ENCODE measurements at regions not wholly inside any gene's neighbourhood (a gene's known extent, or its start where the extent isn't known, plus 50 kb on each side); places are given as distances from the start of the nearest gene placed in this dataset.

DNA sequence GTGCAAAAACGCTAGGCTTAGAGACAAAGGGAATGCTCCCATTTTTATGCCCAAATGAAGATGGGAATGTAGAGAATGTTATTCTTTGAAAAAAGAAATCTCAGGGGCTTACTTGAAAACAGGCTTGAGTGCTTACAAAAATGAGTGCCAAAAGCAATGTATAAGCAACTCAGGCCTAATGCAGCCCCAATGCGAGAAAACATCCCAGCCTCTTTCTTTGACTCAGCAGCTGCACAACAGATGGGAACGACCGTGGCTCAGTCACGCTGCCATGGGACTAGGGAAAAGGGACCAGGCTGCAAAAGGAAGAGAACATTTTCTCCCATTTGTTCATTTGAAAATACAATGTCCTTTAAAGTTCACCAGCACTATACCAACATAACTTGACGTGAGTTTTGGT is 246.4 kb upstream of the LRIG1 start:
- no peak for DNase-seq (ENCODE audit: low read depth in 2 of 2)

- no peak for DNase-seq (ENCODE audit: low read depth in 2 of 2)
Observed at GRCh38 chr3:66747696-66748095, 246.9 kb upstream of the LRIG1 start.

DNA sequence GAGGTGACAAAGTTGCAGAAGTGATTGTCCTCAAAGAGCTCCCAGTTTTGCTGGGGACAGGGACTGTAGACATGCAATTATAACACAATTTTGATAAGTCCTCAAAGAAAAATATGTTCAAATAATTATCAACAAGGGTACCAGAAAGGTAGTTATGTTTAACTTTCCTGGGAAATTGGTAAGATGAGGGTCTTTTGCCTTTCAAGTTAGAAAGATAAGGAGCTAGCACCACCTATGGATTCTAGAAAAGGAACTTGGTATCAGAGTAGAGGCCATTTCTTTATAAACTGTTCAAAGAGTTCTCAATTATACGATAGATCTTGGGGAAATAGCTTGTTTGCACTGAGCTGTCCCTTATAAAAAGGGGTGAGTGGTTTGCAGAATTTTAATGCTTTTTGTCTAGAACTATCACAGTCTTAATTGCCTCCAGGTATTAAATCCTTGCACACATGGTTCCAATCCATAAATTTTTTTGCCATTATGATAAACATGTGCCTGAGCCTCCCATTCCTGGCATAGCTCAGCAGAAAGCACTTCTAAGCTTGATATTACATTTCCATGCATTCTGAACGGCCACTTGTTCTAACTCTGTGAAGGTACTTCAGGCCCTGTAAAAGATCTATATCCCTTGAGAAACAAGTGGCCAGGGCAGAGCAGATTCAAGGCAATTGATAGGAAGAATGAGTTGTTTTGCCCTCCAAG is 247.5 kb upstream of the LRIG1 start:
- no peak for DNase-seq (ENCODE audit: low read depth in 2 of 2)

GRCh38 chr3:66751842-66752241 is 246.3 kb upstream of the KBTBD8 start:
- no peak for DNase-seq (ENCODE audit: low read depth in 2 of 2)

DNA sequence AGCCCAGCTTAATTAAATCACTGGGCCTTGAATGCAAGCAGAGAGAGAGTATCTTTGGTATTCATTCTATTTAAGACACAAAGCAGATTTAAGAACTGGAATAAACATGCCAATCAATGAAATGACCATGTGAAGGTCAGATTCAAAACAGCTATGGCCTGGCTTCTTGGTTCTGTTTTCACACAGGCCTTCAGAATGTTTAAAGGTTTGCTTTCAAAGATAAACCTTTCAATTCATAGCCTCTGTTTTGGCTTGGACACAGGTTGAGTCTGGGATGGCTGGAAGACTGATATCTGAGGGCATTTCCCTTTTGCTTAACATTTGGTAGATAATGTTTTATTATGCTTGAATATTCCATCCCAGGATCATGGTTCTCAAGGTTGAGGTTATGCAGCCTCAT is 244.4 kb upstream of the KBTBD8 start:
- DNase-seq (ENCODE audit: low read depth in 2 of 2): no peak

GRCh38 chr3:66754613-66755012 is 243.5 kb upstream of the KBTBD8 start:
- no peak for DNase-seq (ENCODE audit: low read depth in 2 of 2)

DNA sequence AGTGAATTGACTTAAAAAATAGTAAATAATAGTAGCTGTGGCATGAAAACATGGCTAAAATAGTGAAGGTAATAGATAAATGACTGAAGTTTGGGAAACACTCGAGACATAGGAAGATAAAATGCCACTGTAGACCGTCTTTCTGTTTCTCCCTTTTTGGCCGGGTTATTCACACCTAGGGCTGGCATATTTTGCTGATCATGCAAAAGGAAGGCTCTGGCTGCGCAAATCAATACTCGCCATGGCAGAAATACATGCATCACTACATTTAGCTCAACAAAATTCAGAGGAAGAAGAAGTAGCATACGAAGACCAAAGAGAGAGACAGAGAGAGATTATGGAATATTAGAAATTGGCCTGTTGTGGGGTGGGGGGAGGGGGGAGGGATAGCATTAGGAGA is 242.2 kb upstream of the KBTBD8 start:
- no peak for DNase-seq (ENCODE audit: low read depth in 2 of 2)

- DNase-seq (ENCODE audit: low read depth in 2 of 2): no peak
Observed at GRCh38 chr3:66756468-66757036, 241.6 kb upstream of the KBTBD8 start.

GRCh38 chr3:66761093-66761780 is 236.9 kb upstream of the KBTBD8 start:
- DNase-seq (ENCODE audit: low read depth in 2 of 2): no peak

- no peak for DNase-seq (ENCODE audit: low read depth in 2 of 2)
Observed at GRCh38 chr3:66762916-66763693, 235.0 kb upstream of the KBTBD8 start.

- no peak for DNase-seq (ENCODE audit: low read depth in 2 of 2)
Observed at GRCh38 chr3:66778107-66778506, 220.0 kb upstream of the KBTBD8 start.

GRCh38 chr3:66778777-66779176 is 219.3 kb upstream of the KBTBD8 start:
- no peak for DNase-seq (ENCODE audit: low read depth in 2 of 2)

- DNase-seq (ENCODE audit: low read depth in 2 of 2): no peak
Observed at GRCh38 chr3:66785191-66785909, 212.8 kb upstream of the KBTBD8 start.

DNA sequence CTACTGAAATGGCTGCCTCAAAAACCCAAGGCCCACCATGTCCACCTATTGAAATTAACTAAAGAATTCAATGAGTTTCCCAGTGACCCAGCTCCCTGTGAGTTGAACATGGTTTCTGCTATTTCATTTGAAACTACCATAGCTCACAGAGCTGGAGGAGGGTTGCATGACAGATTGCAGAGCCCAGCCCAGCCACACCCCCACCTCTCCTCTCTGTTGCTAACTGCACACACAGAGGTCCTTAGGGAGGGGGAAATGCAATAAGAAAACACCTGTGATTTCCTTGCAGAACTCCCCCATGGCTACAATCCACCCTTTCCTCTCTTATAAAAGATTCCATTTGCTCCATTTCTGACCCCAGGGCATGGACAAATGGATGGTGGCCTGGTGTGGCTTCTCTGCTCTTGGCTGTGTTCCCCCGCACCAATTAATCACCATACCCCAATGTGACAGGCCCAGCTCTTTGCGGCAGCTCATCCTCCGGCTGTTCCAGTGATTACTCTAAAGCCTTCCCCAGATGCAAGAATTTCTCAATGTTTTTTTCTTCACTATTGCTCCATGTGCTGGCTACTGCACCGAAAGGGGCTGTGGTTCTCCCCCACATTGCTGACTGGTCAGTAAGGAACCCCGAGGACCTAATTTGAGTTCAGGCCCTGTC is 208.4 kb upstream of the KBTBD8 start:
- no peak for DNase-seq (ENCODE audit: low read depth in 2 of 2)

DNA sequence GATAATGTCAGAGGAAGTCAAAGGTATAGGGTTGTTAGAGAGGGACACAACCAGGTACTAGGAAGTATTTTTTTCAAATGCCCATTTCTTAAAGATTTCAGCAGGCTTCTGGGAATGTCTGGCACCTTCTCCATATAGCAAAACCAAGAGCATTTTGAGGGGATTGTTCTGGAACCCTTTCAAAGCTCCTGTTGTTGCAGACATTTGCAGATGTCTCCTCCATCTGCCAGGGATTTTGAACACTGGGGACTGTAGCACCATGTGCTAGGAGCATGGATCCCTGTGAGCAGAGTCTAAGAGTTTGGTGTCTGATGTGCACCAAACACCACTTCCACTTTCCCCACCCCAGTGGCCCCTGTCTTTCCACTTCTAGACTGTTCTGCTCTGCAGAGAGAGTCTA is 206.0 kb upstream of the KBTBD8 start:
- no peak for DNase-seq (ENCODE audit: low read depth in 2 of 2)

GRCh38 chr3:66795365-66795764 is 202.7 kb upstream of the KBTBD8 start:
- DNase-seq (ENCODE audit: low read depth in 2 of 2): no peak

GRCh38 chr3:66796343-66796742 is 201.8 kb upstream of the KBTBD8 start:
- DNase-seq (ENCODE audit: low read depth in 2 of 2): no peak

GRCh38 chr3:66797889-66798560 is 200.1 kb upstream of the KBTBD8 start:
- DNase-seq (ENCODE audit: low read depth in 2 of 2): no peak

DNA sequence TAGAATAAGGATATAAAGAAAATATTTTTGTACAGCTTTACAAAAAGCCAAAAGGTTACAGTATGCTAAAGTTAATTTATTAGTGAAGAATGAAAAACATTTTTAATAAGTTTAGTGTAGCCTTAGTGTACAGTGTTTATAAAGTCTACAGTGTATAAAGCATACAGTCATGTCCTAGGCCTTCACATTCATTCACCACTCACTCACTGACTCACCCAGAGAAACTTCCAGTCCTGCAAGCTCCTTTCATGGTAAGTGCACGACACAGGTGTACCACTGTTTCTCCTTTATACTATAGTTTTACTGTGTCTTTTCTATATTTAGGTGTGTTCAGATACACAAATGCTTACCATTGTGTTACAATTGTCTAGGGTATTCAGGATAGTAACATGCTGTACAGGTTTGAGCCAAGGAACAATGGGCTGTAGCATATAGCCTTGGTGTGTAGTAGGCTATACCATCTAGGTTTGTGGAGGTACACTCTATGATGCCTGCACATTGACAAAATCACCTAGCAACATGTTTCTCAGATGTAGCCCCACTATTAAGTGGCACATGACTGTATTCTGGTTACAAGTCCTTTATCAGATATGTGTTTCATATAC is 197.1 kb upstream of the KBTBD8 start:
- DNase-seq (ENCODE audit: low read depth in 2 of 2): no peak

DNA sequence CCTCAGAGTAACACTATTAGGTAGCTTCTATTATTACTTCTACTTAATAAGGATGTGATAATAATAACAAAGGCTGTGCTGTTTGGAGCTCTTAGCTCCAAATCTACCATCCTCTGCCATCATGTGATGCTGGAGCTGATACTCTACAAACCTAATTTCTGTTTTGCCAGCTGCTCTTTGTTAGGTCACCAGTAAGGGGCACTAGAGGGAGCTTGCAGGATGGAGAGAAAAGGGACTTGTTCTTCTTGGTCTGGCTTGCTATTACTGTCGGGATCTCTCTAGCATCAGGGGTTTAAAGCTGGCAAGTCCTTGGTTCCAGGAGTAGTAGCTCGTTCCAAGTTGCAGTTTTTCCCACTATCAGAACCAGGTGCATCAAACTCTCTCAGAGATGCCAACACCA is 194.9 kb upstream of the KBTBD8 start:
- DNase-seq (ENCODE audit: low read depth in 2 of 2): no peak
